Endothelial cell of umbilical vein (primary cell): ENCODE measurements at regions not wholly inside any gene's neighbourhood (a gene's known extent, or its start where the extent isn't known, plus 50 kb on each side); places are given as distances from the start of the nearest gene placed in this dataset.

ENCODE experiments used
- BruUV-seq: library from RNA; stranded (reverse); fragments of 400-500 nt; replicated peaks from 2 replicates; lab custom pipeline; 2021; lab: Mats Ljungman, UMichigan
- CTCF ChIA-PET: fragments of 300-600, 350-600 bp; sonication (Branson Sonifier 250); formaldehyde crosslinking; loops from one replicate; lab custom pipeline; 2021; ENCODE audit warnings: antibody characterized with exemption, inconsistent platforms; lab: Charles Lee
- POLR2A ChIA-PET: fragments of 300-600, 350-600 bp; sonication (Branson Sonifier 250); formaldehyde crosslinking; loops from one replicate; lab custom pipeline; 2021; ENCODE audit warnings: antibody characterized with exemption, inconsistent platforms; lab: Charles Lee
- DNase-seq: peaks from one replicate; pipeline ENCODE4 v3.0.0-alpha.2; 2011; ENCODE audit warnings: low read depth, low spot score
- FAIRE-seq: peaks from 2 replicates; lab custom pipeline; 2011; peaks lifted over from hg19 to GRCh38; lab: Jason Lieb, UNC
- H2AFZ ChIP-seq: 2 replicates; pipeline ENCODE4 v1.6.0; 2012; ENCODE audit warnings: low read depth, low read length, control low read depth, inconsistent platforms
- H3K27ac ChIP-seq: 2 replicates; pipeline ENCODE4 v1.5.1; 2011; ENCODE audit warnings: low read depth, mild to moderate bottlenecking, control low read depth, low read length, moderate library complexity; ENCODE audit not compliant: insufficient read depth
- H3K27me3 ChIP-seq, 2 experiments: 2 replicates each; pipeline versions ENCODE4 v1.6.0 to v1.6.1; 2011; ENCODE audit warnings: low read length in 2 of 2, mixed read lengths in 1 of 2; ENCODE audit not compliant: control insufficient read depth in 2 of 2, insufficient read depth in 2 of 2
- H3K36me3 ChIP-seq, 2 experiments: 2 replicates in 1 of 2; 3 replicates in 1 of 2; pipeline ENCODE4 v1.5.1; 2011; ENCODE audit warnings: low read length in 2 of 2, mild to moderate bottlenecking in 1 of 2, moderate library complexity in 1 of 2; ENCODE audit not compliant: control insufficient read depth in 2 of 2, insufficient read depth in 2 of 2; ENCODE audit errors: extremely low read depth in 1 of 2
- H3K4me1 ChIP-seq: 3 replicates; pipeline ENCODE4 v1.5.1; 2011; ENCODE audit warnings: mild to moderate bottlenecking, low read length; ENCODE audit not compliant: control insufficient read depth, insufficient read depth; ENCODE audit errors: extremely low read depth
- H3K4me2 ChIP-seq: 2 replicates; pipeline ENCODE4 v1.6.1; 2011; ENCODE audit warnings: low read length, control low read depth, mixed read lengths; ENCODE audit not compliant: insufficient read depth
- H3K4me3 ChIP-seq, 3 experiments: fragments of 200-600 bp in 1 of 3; sonication (generic), shearing (Covaris generic) in 1 of 3; replicated peaks in 1 of 3; 2 replicates each; pipeline ENCODE4 v1.5.1; 2011 to 2016; ENCODE audit warnings: control low read depth in 3 of 3, low read length in 3 of 3, mild to moderate bottlenecking in 2 of 3, inconsistent platforms in 1 of 3, low read depth in 1 of 3, moderate library complexity in 1 of 3; ENCODE audit not compliant: insufficient read depth in 1 of 3
- H3K79me2 ChIP-seq: 2 replicates; pipeline ENCODE4 v1.6.0; 2012; ENCODE audit warnings: low read length, inconsistent platforms; ENCODE audit not compliant: control insufficient read depth, insufficient read depth
- H3K9ac ChIP-seq: replicated peaks from 2 replicates; pipeline ENCODE3; 2011; ENCODE audit warnings: low read length, control low read depth; ENCODE audit not compliant: insufficient read depth; ENCODE audit errors: extremely low read depth
- H3K9me1 ChIP-seq: replicated peaks from 3 replicates; pipeline ENCODE4 v1.6.0; 2011; ENCODE audit warnings: mild to moderate bottlenecking, low read length; ENCODE audit not compliant: control insufficient read depth, insufficient read depth; ENCODE audit errors: extremely low read depth
- H3K9me3 ChIP-seq: replicated peaks from 2 replicates; pipeline ENCODE4 v1.5.1; 2012; ENCODE audit warnings: low read length, inconsistent platforms; ENCODE audit not compliant: control insufficient read depth, insufficient read depth
- H4K20me1 ChIP-seq: replicated peaks from 2 replicates; pipeline ENCODE3; 2011; ENCODE audit warnings: mild to moderate bottlenecking, low read length; ENCODE audit not compliant: control insufficient read depth, insufficient read depth; ENCODE audit errors: extremely low read depth
- CTCF ChIP-seq, 2 donors: IDR thresholded peaks; 1 replicate in 1 of 2; 2 replicates in 1 of 2; pipeline ENCODE4 v1.5.1; 2011; ENCODE audit warnings: low read length in 2 of 2, mild to moderate bottlenecking in 2 of 2, moderate library complexity in 2 of 2, control low read depth in 1 of 2, inconsistent platforms in 1 of 2, low read depth in 1 of 2; ENCODE audit not compliant: insufficient read depth in 1 of 2; ENCODE audit errors: extremely low read depth in 1 of 2
- EZH2 ChIP-seq: IDR thresholded peaks from 2 replicates; pipeline ENCODE4 v1.6.1; 2012; ENCODE audit warnings: borderline replicate concordance, low read depth, mild to moderate bottlenecking, moderate library complexity, low read length, inconsistent platforms; ENCODE audit not compliant: severe bottlenecking
- FOS ChIP-seq: IDR thresholded peaks from 2 replicates; pipeline ENCODE4 v1.6.1; 2011; ENCODE audit warnings: mild to moderate bottlenecking, low read length, moderate library complexity, borderline replicate concordance; ENCODE audit not compliant: insufficient read depth
- GATA2 ChIP-seq: IDR thresholded peaks from 2 replicates; pipeline ENCODE4 v1.7.0; 2011; ENCODE audit warnings: low read depth, mild to moderate bottlenecking, moderate library complexity, mixed read lengths, low read length; ENCODE audit not compliant: insufficient read length, insufficient read depth
- JUN ChIP-seq: IDR thresholded peaks from 2 replicates; pipeline ENCODE4 v1.6.1; 2011; ENCODE audit warnings: borderline replicate concordance, low read depth; ENCODE audit not compliant: insufficient read length, insufficient read depth
- MAX ChIP-seq: IDR thresholded peaks from 2 replicates; pipeline ENCODE4 v1.6.1; 2011; ENCODE audit not compliant: insufficient read depth, insufficient read length
- MYC ChIP-seq: IDR thresholded peaks from one replicate; pipeline ENCODE4 v1.6.1; 2011; ENCODE audit warnings: mild to moderate bottlenecking, low read depth, low read length
- POLR2A ChIP-seq: IDR thresholded peaks from 2 replicates; pipeline ENCODE4 v1.6.1; 2012; ENCODE audit warnings: low read depth, mild to moderate bottlenecking, control low read depth, low read length
- POLR2AphosphoS5 ChIP-seq: IDR thresholded peaks from 2 replicates; pipeline ENCODE4 v1.6.1; 2012; ENCODE audit warnings: low read depth, mild to moderate bottlenecking, control low read depth, low read length, moderate library complexity; ENCODE audit not compliant: insufficient read depth
- dilution Hi-C: fragments of 300-500 bp; cut with MboI; formaldehyde crosslinking; loops from one replicate; pipeline ENCODE4 v1.15.0; 2019; ENCODE audit warnings: low sequenced_read_pairs; ENCODE audit not compliant: extremely low pct_ligation_motif_present
- intact Hi-C: fragments of 100-400 bp; cut with micrococcal nuclease; formaldehyde crosslinking; loops from one replicate; pipeline ENCODE4 v1.10.0; 2022

- intact Hi-C loops, result no loop called here
- H3K79me2 ChIP-seq, result no peaks in the 10 kb centered on the region
- no peaks in the 10 kb centered on the region for H4K20me1 ChIP-seq
- no peaks in the 10 kb centered on the region for H3K9me1 ChIP-seq
- H3K27ac ChIP-seq, result no peak overlapping the region
- ChIA-PET POLR2A (no interaction called here), CTCF (no interaction called here)
- dilution Hi-C loops, result no loop called here
- no peak overlapping the region for H3K9ac ChIP-seq
- no peaks in the 10 kb centered on the region for H3K9me3 ChIP-seq
- DNase-seq (no peak), FAIRE-seq (no peak)
- no peaks in the 10 kb centered on the region for H3K27me3 ChIP-seq
- no peak overlapping the region for H2AFZ ChIP-seq
- no peaks in the 10 kb centered on the region for H3K4me1 ChIP-seq
- H3K4me2 ChIP-seq, result no peak overlapping the region
- no TSS peak for BruUV-seq
- TF ChIP-seq EZH2 (no peak), POLR2AphosphoS5 (no peak), POLR2A (no peak)
- H3K36me3 ChIP-seq, result no peaks in the 10 kb centered on the region
- H3K4me3 ChIP-seq, result no peak overlapping the region
Measured at GRCh38 chr14:104470588-104470987, 109.0 kb upstream of the C14orf180 start.

GRCh38 chr14:104471114-104471513, 108.5 kb upstream of the C14orf180 start:
- H3K79me2 ChIP-seq, result no peaks in the 10 kb centered on the region
- H3K4me2 ChIP-seq, result no peak overlapping the region
- H3K27ac ChIP-seq, result no peak overlapping the region
- FAIRE-seq (no peak), DNase-seq (no peak)
- POLR2A ChIA-PET, result no interaction called here
- dilution Hi-C loops (no loop called here), intact Hi-C loops (no loop called here)
- no peak for TF ChIP-seq MAX
- TF ChIP-seq FOS, result no peak
- no peak for TF ChIP-seq JUN
- no peak for TF ChIP-seq CTCF (IDR thresholded peaks at IDR 0.05; ENCODE audit: extremely low read depth in 1 of 2, insufficient read depth in 1 of 2, low read depth in 1 of 2, low read length in 2 of 2)
- no peak for TF ChIP-seq EZH2
- no peak for TF ChIP-seq MYC
- no peak for TF ChIP-seq GATA2
- no peaks in the 10 kb centered on the region for H4K20me1 ChIP-seq
- no peak overlapping the region for H3K9ac ChIP-seq
- CTCF ChIA-PET, result no interaction called here
- H2AFZ ChIP-seq, result no peak overlapping the region
- no TSS peak for BruUV-seq
- no peaks in the 10 kb centered on the region for H3K27me3 ChIP-seq
- H3K9me3 ChIP-seq, result no peaks in the 10 kb centered on the region
- H3K4me3 ChIP-seq, result no peak overlapping the region
- no peaks in the 10 kb centered on the region for H3K4me1 ChIP-seq
- H3K9me1 ChIP-seq, result no peaks in the 10 kb centered on the region
- H3K36me3 ChIP-seq, result no peaks in the 10 kb centered on the region
